Dermis blood vessel endothelial cell (primary cell): ENCODE measurements at regions not wholly inside any gene's neighbourhood (a gene's known extent, or its start where the extent isn't known, plus 50 kb on each side); places are given as distances from the start of the nearest gene placed in this dataset.
A peak's percentile ranks its signal among the peaks of the same experiment; 100 is the strongest.

Experiments used
- DNase-seq: peaks from one replicate; pipeline ENCODE4 v3.0.0; 2010

GRCh38 chr1:212226467-212226866 lies 58.7 kb upstream of the PPP2R5A start:
- no peak for DNase-seq

- DNase-seq, result no peak
These were observed 57.1 kb upstream of the PPP2R5A start for GRCh38 chr1:212228076-212228475.

- no peak for DNase-seq
These were observed 56.6 kb upstream of the PPP2R5A start for GRCh38 chr1:212228591-212229119.

- no peak for DNase-seq
These were observed 55.6 kb upstream of the PPP2R5A start for GRCh38 chr1:212229654-212230053.

- DNase-seq, result no peak
These were observed 54.9 kb upstream of the PPP2R5A start for GRCh38 chr1:212230329-212230728.

- DNase-seq, result no peak
These were observed 53.8 kb upstream of the PPP2R5A start for GRCh38 chr1:212231372-212231771.

- DNase-seq, result no peak
These were observed 53.1 kb upstream of the PPP2R5A start for GRCh38 chr1:212232090-212232489.

GRCh38 chr1:212233321-212233720 lies 51.9 kb upstream of the PPP2R5A start:
- no peak for DNase-seq

GRCh38 chr1:212234431-212235395 lies 50.5 kb upstream of the PPP2R5A start:
- DNase-seq, result peak; percentile 86
